GM12865 (cell line): ENCODE measurements at regions not wholly inside any gene's neighbourhood (a gene's known extent, or its start where the extent isn't known, plus 50 kb on each side); places are given as distances from the start of the nearest gene placed in this dataset.
"Not testable (repeated sequence)": the region's sequence is repeated elsewhere in the genome, so short reads cannot be mapped to it uniquely, and the experiment has no call there.

Experiments used
- DNase-seq: peaks from one replicate; pipeline ENCODE4 v3.0.0; 2010; ENCODE audit warnings: low read depth
- H3K4me3 ChIP-seq: 2 replicates; pipeline ENCODE4 v1.5.1; 2011; ENCODE audit warnings: mild to moderate bottlenecking, low read depth, low read length, control low read depth
- TF ChIP-seq, protein P1 (sequence below): IDR thresholded peaks from 2 replicates; pipeline ENCODE4 v1.5.1; 2011; ENCODE audit warnings: low read length, control low read depth, low read depth, inconsistent platforms; ENCODE audit not compliant: insufficient read depth; ENCODE audit errors: missing control alignments

DNA sequence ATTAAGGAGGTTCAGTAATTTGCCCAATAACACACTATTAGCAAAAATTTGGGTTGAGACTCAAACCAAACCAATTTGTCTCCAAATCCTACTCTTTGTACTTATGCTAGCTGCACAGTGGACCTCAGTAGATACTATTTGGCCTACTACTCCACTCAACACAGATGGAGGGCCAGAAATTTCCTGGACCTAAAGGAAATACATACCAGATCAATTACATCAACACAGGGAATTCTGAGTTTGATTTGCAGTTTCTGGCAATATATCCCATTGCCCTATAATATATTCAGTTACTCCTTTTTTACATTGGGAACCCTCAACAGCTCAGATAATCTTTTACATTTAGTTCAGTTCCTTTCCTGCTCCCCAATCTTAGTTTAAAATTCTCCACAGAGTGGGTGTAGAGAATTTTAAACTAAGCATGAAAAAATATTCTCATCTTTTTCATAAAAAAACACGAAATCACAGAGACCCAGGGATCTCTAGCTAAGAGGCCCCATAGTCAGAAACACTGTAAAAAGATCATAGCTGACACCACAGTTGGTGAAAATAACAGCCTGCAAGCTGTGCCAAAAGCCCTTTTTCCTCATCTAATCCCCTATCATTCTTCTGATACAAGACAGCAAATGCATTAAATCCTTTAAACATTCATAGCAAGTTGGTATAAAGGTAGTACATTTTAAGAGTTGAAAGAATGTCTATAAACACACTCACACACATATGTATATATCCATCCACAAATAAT is 317.7 kb upstream of the ESRRG start:
- no peak for DNase-seq
- H3K4me3 ChIP-seq, result no peak overlapping the region
- TF ChIP-seq, protein P1, sequence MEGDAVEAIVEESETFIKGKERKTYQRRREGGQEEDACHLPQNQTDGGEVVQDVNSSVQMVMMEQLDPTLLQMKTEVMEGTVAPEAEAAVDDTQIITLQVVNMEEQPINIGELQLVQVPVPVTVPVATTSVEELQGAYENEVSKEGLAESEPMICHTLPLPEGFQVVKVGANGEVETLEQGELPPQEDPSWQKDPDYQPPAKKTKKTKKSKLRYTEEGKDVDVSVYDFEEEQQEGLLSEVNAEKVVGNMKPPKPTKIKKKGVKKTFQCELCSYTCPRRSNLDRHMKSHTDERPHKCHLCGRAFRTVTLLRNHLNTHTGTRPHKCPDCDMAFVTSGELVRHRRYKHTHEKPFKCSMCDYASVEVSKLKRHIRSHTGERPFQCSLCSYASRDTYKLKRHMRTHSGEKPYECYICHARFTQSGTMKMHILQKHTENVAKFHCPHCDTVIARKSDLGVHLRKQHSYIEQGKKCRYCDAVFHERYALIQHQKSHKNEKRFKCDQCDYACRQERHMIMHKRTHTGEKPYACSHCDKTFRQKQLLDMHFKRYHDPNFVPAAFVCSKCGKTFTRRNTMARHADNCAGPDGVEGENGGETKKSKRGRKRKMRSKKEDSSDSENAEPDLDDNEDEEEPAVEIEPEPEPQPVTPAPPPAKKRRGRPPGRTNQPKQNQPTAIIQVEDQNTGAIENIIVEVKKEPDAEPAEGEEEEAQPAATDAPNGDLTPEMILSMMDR, result no peak

DNA sequence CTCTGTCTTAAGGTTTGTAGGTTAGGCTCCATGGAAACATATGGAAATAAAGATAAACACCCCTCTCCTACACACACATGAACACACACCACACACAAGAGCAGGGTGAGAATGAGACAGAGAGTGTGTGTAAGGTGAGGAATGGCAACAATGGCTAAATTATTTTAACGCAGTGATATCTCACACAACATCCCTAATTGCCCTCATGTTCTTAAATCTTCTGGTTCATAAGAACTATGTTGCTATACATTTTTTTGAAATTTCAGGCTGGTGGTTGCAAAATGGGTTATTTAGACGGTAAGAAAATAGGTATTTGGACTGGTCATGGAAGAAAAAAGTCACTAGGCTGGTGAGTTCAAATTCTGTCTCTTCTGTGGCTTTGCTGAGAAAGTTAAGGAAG is 316.7 kb upstream of the ESRRG start:
- DNase-seq, result no peak
- TF ChIP-seq, protein P1, result no peak

DNA sequence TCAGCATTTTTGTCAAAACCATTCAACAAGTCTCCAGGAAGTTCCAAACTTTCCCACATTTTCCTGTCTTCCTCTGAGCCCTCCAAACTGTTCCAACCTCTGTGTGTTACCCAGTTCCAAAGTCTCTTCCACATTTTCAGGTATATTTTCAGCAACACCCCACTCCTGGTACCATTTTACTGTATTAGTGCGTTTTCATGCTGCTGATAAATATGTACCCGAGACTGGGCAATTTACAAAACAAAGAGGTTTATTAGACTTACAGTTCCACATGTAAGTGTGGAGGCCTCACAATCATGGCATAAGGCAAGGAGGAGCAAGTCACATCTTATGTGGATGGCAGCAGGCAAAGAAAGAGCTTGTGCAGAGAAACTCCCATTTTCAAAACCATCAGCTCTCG is 315.9 kb upstream of the ESRRG start:
- not testable (repeated sequence) for H3K4me3 ChIP-seq, DNase-seq

More for the DNA sequence above, 316.7 kb upstream of the ESRRG start:
- H3K4me3 ChIP-seq, result no peak overlapping the region

DNA sequence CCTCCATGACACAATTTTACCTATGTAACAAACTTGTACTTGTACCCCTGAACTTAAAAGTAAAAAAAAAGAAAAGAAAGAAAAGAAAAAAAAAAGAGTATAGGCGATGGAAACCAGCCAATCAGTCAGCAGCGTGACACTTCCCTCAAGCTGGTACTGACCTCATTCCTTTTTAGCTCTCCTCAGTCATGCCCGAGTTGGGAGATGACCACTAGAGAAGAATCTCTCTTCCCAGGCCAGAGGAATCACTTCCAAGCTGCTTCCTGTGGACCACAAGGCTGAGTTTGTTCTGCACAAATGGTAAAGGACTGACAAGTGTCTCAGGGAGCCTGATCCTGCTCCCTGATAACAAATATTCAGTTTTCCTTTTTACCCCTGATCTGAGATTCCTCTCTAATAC is 313.5 kb upstream of the ESRRG start:
- no peak for DNase-seq
- TF ChIP-seq, protein P1, result no peak
- no peak overlapping the region for H3K4me3 ChIP-seq

DNA sequence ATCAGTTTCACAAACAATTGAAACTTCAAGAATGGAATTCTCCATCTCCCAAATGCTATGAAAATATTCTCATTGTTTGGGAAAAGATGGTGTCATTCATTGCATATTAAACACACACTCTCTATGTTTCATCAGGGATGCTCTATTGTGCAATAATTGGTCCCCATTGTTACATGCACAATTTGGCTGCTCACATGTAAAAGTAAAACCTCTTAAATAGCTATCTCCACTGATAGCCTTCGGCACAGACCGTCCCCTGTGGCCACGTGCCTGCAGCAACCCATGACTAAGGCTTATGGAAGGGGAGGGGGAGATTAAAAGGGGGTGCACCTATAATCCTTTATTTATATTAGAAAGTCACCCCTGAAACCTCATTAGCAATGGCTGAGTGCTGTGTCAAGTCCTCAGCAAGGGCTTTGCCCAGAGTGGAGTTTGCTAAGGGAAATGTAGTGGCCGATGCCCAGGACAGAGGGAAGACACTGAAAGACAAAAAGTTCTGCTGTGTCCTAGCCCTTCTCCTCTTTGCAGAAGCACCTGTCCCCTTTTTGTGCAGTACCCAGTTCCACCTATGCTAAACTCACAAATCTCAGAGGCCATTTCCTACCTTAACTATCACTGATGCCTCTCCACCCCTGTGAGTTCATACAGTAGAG is 309.6 kb upstream of the ESRRG start:
- TF ChIP-seq, protein P1, result no peak
- DNase-seq, result no peak
- H3K4me3 ChIP-seq, result no peak overlapping the region

DNA sequence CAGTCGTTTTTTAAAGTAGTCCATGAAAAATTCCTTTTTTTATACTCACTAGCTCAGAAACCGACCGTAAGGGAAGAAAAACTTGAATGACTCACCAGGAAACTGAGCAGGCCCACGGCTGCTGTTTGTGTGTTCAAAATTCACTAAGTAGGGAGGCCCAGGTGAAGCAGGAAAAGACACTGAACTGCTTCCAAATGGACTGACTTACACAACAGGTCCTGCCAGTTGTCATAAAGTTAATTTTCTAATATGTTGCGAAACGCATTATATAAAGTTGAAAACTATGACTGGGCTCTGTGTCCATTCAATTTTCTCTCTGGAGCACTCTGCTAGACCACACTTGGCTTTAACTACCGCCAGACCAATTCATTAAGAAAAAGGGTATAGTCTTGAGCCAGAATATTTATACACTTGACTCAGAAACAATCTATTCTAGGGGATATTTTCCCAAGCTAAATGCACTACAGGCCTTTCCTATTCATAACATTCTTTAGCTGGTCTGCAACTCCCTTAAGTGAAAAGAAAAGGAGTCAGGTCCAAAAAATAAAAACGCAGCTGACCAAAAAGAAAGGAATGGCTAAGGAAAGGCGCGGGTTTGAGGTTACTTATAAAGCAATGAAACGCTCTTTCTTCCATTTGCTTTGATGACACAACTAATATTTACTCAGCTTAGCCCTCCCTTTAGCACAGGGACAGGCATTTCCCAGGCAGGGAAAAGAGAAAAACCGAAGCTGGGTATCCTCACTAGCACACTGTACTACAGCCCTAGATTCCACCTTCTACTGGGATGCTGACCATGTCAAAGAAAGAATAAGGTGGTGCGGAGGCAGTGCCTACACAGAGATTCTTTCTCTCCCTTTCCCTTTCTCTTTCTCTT is 306.3 kb upstream of the ESRRG start:
- H3K4me3 ChIP-seq, result no peak overlapping the region
- TF ChIP-seq, protein P1, result no peak
- DNase-seq, result no peak
